ENCODE measurements at regions not wholly inside any gene's neighbourhood (a gene's known extent, or its start where the extent isn't known, plus 50 kb on each side); places are given as distances from the start of the nearest gene placed in this dataset.

DNA sequence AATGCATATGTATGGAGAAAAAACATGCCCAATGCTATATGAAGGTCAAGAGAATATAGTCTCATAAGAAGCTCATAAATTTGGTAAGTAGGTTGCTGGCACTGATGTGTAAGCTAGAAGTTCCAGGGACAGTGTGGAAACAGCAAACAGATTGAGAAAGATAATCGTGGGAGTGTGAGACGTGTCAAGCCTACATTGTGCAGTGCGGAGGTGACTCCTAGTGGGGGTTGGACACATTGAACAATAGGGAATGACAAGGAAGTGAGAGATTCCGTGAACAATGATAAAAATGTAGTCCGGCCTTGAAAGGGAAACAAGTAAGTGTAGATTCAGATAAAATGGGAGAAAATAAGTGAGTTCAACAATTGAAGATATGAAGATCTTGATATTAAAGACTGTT is 788.4 kb upstream of the PRMT6 start:
- H3K4me3 ChIP-seq = no peak overlapping the region
- no peak for ATAC-seq (ENCODE audit: insufficient number of reproducible peaks, low FRiP score, low read depth)

DNA sequence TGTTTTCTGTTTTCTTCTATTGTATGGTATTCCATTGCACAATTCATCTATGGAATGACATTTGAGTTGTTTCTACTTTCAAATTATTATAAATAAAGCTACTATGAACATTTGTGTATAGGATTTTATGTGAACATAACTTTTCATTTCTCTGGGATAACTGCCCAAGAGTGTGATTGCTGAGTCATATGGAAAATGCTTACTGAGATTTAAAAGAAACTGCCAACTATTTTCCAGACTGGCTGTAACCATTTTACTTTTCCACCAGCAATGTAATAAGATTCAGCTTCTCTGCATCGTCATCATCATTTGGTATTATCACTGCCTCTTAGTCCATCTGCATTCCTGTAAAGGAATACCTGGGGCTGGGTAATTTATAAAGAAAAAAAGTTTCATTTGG is 779.6 kb upstream of the PRMT6 start:
- TF ChIP-seq, protein P1, sequence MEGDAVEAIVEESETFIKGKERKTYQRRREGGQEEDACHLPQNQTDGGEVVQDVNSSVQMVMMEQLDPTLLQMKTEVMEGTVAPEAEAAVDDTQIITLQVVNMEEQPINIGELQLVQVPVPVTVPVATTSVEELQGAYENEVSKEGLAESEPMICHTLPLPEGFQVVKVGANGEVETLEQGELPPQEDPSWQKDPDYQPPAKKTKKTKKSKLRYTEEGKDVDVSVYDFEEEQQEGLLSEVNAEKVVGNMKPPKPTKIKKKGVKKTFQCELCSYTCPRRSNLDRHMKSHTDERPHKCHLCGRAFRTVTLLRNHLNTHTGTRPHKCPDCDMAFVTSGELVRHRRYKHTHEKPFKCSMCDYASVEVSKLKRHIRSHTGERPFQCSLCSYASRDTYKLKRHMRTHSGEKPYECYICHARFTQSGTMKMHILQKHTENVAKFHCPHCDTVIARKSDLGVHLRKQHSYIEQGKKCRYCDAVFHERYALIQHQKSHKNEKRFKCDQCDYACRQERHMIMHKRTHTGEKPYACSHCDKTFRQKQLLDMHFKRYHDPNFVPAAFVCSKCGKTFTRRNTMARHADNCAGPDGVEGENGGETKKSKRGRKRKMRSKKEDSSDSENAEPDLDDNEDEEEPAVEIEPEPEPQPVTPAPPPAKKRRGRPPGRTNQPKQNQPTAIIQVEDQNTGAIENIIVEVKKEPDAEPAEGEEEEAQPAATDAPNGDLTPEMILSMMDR (IDR thresholded peaks at IDR 0.05) = no peak
- ATAC-seq (ENCODE audit: insufficient number of reproducible peaks, low FRiP score, low read depth) (no peak), DNase-seq (ENCODE audit: low spot score) (no peak)
- no peaks in the 10 kb centered on the region for H3K4me1 ChIP-seq (ENCODE audit: control insufficient read depth in 1 of 2, low read depth in 2 of 2)
- H3K4me3 ChIP-seq = no peak overlapping the region
- no peaks in the 10 kb centered on the region for H3K9me3 ChIP-seq
- H3K27ac ChIP-seq = no peak overlapping the region
- H3K36me3 ChIP-seq = no peaks in the 10 kb centered on the region
- no peaks in the 10 kb centered on the region for H3K27me3 ChIP-seq (replicated peaks; ENCODE audit: insufficient read depth)

More for the DNA sequence above, 788.4 kb upstream of the PRMT6 start:
- Histone ChIP-seq H3K27me3 (replicated peaks; ENCODE audit: insufficient read depth) (no peaks in the 10 kb centered on the region), H3K9me3 (peaks cover 3% of the 10 kb centered on the region), H3K27ac (no peak overlapping the region), H3K4me1 (ENCODE audit: control insufficient read depth in 1 of 2, low read depth in 2 of 2) (no peaks in the 10 kb centered on the region), H3K36me3 (no peaks in the 10 kb centered on the region)
- no peak for DNase-seq (ENCODE audit: low spot score)
- TF ChIP-seq, protein P1 (IDR thresholded peaks at IDR 0.05) = no peak

DNA sequence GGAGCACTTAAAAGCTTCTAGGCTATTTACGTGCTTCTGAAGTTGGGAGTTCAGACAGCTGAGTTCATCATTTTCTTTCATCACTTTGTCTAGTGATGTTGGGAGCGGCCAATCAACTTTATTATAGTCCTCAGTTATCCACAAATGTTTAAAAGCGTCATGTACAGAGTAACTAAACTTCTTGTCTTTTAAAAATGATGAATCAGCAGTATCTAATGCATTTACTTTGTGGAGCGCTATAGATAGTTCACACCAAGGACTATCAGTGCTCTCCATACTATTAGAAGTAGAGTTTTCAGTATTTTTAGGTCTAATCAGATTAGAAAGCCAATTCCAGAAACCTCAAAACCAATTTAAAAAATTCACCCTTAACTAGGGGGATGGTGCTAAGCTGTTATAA is 778.7 kb upstream of the PRMT6 start:
- ATAC-seq (ENCODE audit: insufficient number of reproducible peaks, low FRiP score, low read depth) = no peak
- TF ChIP-seq, protein P1 (IDR thresholded peaks at IDR 0.05) = no peak
- H3K27me3 ChIP-seq (replicated peaks; ENCODE audit: insufficient read depth) = no peaks in the 10 kb centered on the region
- no peak overlapping the region for H3K4me3 ChIP-seq
- H3K27ac ChIP-seq = no peak overlapping the region
- H3K9me3 ChIP-seq = no peaks in the 10 kb centered on the region
- no peak for DNase-seq (ENCODE audit: low spot score)
- no peaks in the 10 kb centered on the region for H3K36me3 ChIP-seq
- no peaks in the 10 kb centered on the region for H3K4me1 ChIP-seq (ENCODE audit: control insufficient read depth in 1 of 2, low read depth in 2 of 2)

- no peak for ATAC-seq (ENCODE audit: insufficient number of reproducible peaks, low FRiP score, low read depth)
Observed at GRCh38 chr1:106278716-106279115, 777.8 kb upstream of the PRMT6 start.

GRCh38 chr1:106289265-106289928 is 767.1 kb upstream of the PRMT6 start:
- ATAC-seq (ENCODE audit: insufficient number of reproducible peaks, low FRiP score, low read depth) = no peak
- Histone ChIP-seq H3K27me3 (replicated peaks; ENCODE audit: insufficient read depth) (no peaks in the 10 kb centered on the region), H3K36me3 (no peaks in the 10 kb centered on the region), H3K4me3 (no peak overlapping the region), H3K9me3 (no peaks in the 10 kb centered on the region), H3K4me1 (ENCODE audit: control insufficient read depth in 1 of 2, low read depth in 2 of 2) (no peaks in the 10 kb centered on the region), H3K27ac (no peak overlapping the region)
- TF ChIP-seq, protein P1 (IDR thresholded peaks at IDR 0.05) = no peak
- no peak for DNase-seq (ENCODE audit: low spot score)

More at GRCh38 chr1:106278716-106279115, 777.8 kb upstream of the PRMT6 start:
- Histone ChIP-seq H3K27ac (no peak overlapping the region), H3K9me3 (no peaks in the 10 kb centered on the region), H3K27me3 (replicated peaks; ENCODE audit: insufficient read depth) (no peaks in the 10 kb centered on the region), H3K4me3 (no peak overlapping the region), H3K36me3 (no peaks in the 10 kb centered on the region), H3K4me1 (ENCODE audit: control insufficient read depth in 1 of 2, low read depth in 2 of 2) (no peaks in the 10 kb centered on the region)
- TF ChIP-seq, protein P1 (IDR thresholded peaks at IDR 0.05) = no peak
- no peak for DNase-seq (ENCODE audit: low spot score)

Measured in thoracic aorta (tissue), 2 donors.